Lower leg skin (tissue), 4 donors: ENCODE measurements at regions not wholly inside any gene's neighbourhood (a gene's known extent, or its start where the extent isn't known, plus 50 kb on each side); places are given as distances from the start of the nearest gene placed in this dataset.

Source experiments
- DNase-seq, 2 donors: peaks; one replicate each; pipeline ENCODE4 v3.0.0-alpha.2; 2019; ENCODE audit warnings: low spot score in 2 of 2
- H3K4me3 ChIP-seq: fragments of 200-600 bp; sonication (generic); 2 replicates; pipeline ENCODE4 v1.5.1; 2017; ENCODE audit warnings: mild to moderate bottlenecking, low read depth; ENCODE audit not compliant: poor library complexity, severe bottlenecking
- POLR2A ChIP-seq, 2 donors: fragments of 450-650 bp; IDR thresholded peaks; one replicate each; pipeline ENCODE4 v1.6.1; 2016 to 2017; ENCODE audit warnings: antibody characterized with exemption in 2 of 2, mild to moderate bottlenecking in 1 of 2, moderate library complexity in 1 of 2
- WGBS, 2 donors: methylation state at CpG; one replicate each; pipeline ENCODE4 v1.1.5; 2018; 5-methylcytosine and 5-hydroxymethylcytosine counted together
- intact Hi-C: fragments of 100-400 bp; cut with DNase I; formaldehyde crosslinking; loops from one replicate; pipeline ENCODE4 v1.15.0; 2023; ENCODE audit warnings: low total_unique reads
- TF ChIP-seq, protein P1 (sequence below), 3 donors: fragments of 450-650 bp; IDR thresholded peaks; one replicate each; pipeline ENCODE4 v1.5.1; 2016; ENCODE audit warnings: antibody characterized with exemption in 3 of 3, mild to moderate bottlenecking in 3 of 3, moderate library complexity in 2 of 3

DNA sequence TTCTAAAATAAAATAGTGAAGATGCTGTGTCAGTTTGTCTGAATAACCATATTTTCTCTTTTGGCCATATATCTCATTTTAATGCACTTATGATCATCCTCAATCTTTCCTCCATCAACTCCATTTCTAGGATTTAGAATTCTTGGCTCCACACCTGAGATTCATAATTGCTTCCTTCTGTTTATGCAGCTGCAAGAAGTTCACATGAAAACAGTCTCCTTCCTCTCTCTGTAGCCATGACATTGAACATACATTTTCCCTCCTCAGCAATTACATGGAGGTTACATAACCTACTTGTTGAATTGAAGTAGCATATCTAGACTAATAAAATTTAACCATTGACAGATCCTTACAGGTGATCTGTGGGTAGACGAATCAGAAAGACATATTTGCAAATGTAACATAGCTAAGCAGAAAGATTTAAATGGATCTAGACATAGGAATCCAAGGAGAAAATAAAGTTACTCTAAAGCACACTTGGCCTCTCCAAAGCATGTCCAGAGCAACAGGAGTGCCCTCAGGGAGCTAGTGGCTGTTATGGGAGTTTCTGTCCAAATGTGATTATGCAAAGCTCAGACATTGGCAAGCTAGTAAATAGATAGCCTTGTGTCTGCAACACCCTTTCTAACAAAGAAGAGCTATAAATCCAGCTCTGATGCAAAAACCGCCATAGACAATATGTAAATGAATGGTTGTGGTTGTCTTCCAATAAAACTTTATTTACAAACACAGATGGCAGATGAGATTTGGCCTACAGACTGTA is 119.9 kb upstream of the MPPED2 start:
- no peak for DNase-seq
- TF ChIP-seq, protein P1, sequence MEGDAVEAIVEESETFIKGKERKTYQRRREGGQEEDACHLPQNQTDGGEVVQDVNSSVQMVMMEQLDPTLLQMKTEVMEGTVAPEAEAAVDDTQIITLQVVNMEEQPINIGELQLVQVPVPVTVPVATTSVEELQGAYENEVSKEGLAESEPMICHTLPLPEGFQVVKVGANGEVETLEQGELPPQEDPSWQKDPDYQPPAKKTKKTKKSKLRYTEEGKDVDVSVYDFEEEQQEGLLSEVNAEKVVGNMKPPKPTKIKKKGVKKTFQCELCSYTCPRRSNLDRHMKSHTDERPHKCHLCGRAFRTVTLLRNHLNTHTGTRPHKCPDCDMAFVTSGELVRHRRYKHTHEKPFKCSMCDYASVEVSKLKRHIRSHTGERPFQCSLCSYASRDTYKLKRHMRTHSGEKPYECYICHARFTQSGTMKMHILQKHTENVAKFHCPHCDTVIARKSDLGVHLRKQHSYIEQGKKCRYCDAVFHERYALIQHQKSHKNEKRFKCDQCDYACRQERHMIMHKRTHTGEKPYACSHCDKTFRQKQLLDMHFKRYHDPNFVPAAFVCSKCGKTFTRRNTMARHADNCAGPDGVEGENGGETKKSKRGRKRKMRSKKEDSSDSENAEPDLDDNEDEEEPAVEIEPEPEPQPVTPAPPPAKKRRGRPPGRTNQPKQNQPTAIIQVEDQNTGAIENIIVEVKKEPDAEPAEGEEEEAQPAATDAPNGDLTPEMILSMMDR (IDR thresholded peaks at IDR 0.05): no peak
- TF ChIP-seq POLR2A (IDR thresholded peaks at IDR 0.05): no peak
- H3K4me3 ChIP-seq: no peak overlapping the region
- intact Hi-C loops: no loop called here
- WGBS, 2 donors: 61 to 71% methylated on average over 2 of the region's 2 CpGs

- intact Hi-C loops: no loop called here
- WGBS, 2 donors: 86 to 87% methylated on average over 2 of the region's 2 CpGs
- no peak overlapping the region for H3K4me3 ChIP-seq
- no peak for DNase-seq
- TF ChIP-seq, protein P1 (IDR thresholded peaks at IDR 0.05): no peak
- TF ChIP-seq POLR2A (IDR thresholded peaks at IDR 0.05): no peak
Observed at GRCh38 chr11:30698425-30698824, 112.3 kb upstream of the MPPED2 start.

DNA sequence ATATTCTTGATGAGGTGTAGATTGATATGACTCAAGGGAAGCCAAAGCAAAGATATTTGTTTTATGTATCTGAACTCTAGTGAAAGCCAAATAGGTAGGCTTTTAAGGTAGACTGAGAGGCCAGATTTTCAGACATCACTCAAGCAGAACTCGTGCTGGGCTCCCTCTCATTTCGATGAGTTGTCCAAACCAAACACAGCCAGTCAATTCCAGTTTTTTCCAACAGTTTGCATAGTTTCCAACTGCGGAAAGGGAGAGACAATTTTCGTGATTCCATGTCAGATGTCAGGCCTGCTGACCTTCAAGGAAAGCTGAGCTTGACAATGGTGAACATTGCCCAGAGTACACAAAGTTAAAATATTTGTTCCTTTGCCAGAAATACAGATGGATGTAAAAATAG is 110.9 kb upstream of the MPPED2 start:
- TF ChIP-seq, protein P1 (IDR thresholded peaks at IDR 0.05): no peak
- no peak for TF ChIP-seq POLR2A (IDR thresholded peaks at IDR 0.05)
- DNase-seq: no peak
- WGBS, 2 donors: 65 to 75% methylated on average over 4 of the region's 4 CpGs
- H3K4me3 ChIP-seq: no peak overlapping the region
- intact Hi-C loops: no loop called here

DNA sequence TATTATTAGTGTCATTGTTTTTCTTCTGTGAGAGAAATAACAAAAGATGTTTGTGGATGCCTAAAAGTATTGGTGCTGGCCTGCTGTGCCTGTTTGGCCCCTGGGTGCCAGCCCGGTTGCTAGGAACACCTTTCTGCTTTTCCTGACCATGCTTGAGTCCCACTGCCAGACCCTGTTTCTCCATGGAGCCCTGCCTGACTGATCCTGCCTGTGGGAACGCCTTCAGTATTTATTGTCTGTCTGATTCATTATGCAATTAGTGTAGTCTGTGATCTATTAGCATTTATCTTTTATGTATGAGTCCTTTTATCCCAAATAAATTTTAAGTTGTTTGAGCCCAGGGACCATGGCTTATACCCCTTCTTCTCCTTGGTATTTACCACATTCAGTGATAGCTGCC is 98.6 kb upstream of the MPPED2 start:
- no peak for DNase-seq
- WGBS, 2 donors: 36 to 53% methylated on average over 2 of the region's 2 CpGs
- intact Hi-C loops: no loop called here
- H3K4me3 ChIP-seq: no peak overlapping the region
- TF ChIP-seq, protein P1 (IDR thresholded peaks at IDR 0.05): no peak
- TF ChIP-seq POLR2A (IDR thresholded peaks at IDR 0.05): no peak

GRCh38 chr11:30683176-30683575 is 97.0 kb upstream of the MPPED2 start:
- no peak overlapping the region for H3K4me3 ChIP-seq
- no peak for DNase-seq
- TF ChIP-seq, protein P1 (IDR thresholded peaks at IDR 0.05): no peak
- TF ChIP-seq POLR2A (IDR thresholded peaks at IDR 0.05): no peak
- 90 to 97% methylated on average over 1 of the region's 1 CpG for WGBS, 2 donors
- intact Hi-C loops: no loop called here

DNA sequence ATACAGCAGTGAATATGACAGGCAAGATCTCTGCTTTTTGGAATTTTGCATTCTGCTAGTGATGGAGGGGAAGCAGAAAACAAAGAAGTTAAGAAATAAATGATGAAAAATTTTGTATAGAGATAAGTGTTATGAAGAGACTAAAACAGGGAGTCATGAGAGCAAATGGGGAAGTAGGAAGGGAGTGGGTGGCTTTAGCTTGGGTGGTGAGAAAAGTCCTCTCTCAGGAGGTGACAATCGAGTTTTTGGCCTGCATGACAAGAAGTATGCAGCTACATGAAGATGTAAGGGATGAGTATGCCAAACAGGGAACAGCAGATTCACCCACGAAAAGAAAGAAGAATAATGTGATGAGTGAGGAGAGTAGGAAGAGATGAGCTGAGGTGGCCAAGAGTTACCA is 80.7 kb upstream of the MPPED2 start:
- intact Hi-C loops: no loop called here
- WGBS, 2 donors: 70 to 73% methylated on average over 2 of the region's 2 CpGs

More for the DNA sequence above, 80.7 kb upstream of the MPPED2 start:
- TF ChIP-seq, protein P1 (IDR thresholded peaks at IDR 0.05): no peak
- TF ChIP-seq POLR2A (IDR thresholded peaks at IDR 0.05): no peak
- H3K4me3 ChIP-seq: no peak overlapping the region
- no peak for DNase-seq
